Activated CD8-positive, alpha-beta T cell treated with anti-CD3 and anti-CD28 coated beads for 36 hours (primary cell): ENCODE measurements at regions not wholly inside any gene's neighbourhood (a gene's known extent, or its start where the extent isn't known, plus 50 kb on each side); places are given as distances from the start of the nearest gene placed in this dataset.

ENCODE experiments used
- ATAC-seq: fragments of 200-7000 bp; cut with Tn5 transposase; one replicate; pipeline ENCODE4 v1.10.0; 2021; ENCODE audit warnings: mild to moderate bottlenecking, moderate library complexity
- CTCF ChIA-PET: fragments of 350-600 bp; sonication (Branson Sonifier 250); formaldehyde crosslinking; loops from one replicate; lab custom pipeline; 2021; ENCODE audit warnings: antibody characterized with exemption; lab: Charles Lee
- POLR2A ChIA-PET: fragments of 350-600 bp; sonication (Branson Sonifier 250); formaldehyde crosslinking; loops from one replicate; lab custom pipeline; 2021; ENCODE audit warnings: antibody characterized with exemption; lab: Charles Lee
- DNase-seq: peaks from one replicate; pipeline ENCODE4 v3.0.0-alpha.2; 2020
- H3K27ac Mint-ChIP-seq: one replicate; pipeline ENCODE4 v1.8.0; 2021; ENCODE audit warnings: mild to moderate bottlenecking, mixed read lengths
- H3K27me3 Mint-ChIP-seq: one replicate; pipeline ENCODE4 v1.8.0; 2021; ENCODE audit warnings: mixed read lengths
- H3K36me3 Mint-ChIP-seq: one replicate; pipeline ENCODE4 v1.8.0; 2021; ENCODE audit warnings: low read depth, mixed read lengths
- H3K4me1 Mint-ChIP-seq: one replicate; pipeline ENCODE4 v1.8.0; 2021; ENCODE audit warnings: low read depth, mixed read lengths
- H3K4me3 Mint-ChIP-seq: one replicate; pipeline ENCODE4 v1.8.0; 2021; ENCODE audit warnings: mild to moderate bottlenecking, moderate library complexity, mixed read lengths
- H3K9me3 Mint-ChIP-seq: one replicate; pipeline ENCODE4 v1.8.0; 2021; ENCODE audit warnings: mixed read lengths
- intact Hi-C: fragments of 100-400 bp; cut with micrococcal nuclease; formaldehyde crosslinking; loops from one replicate; pipeline ENCODE4 v1.10.0; 2022
- TF ChIP-seq, protein P1 (sequence below): fragments of 200-600 bp; IDR thresholded peaks from one replicate; pipeline ENCODE4 v1.8.0; 2022; ENCODE audit warnings: antibody characterized with exemption, mild to moderate bottlenecking

- ChIA-PET POLR2A (interaction anchor here (1.0 kb wide), 1 partner anchor 19 kb away, joined by 3 read pairs; no protein-coding TSS in a partner anchor), CTCF (interaction anchor here (1.5 to 2.2 kb wide), 3 partner anchors 9 to 121 kb away, joined by 3 to 8 read pairs (median 4); no protein-coding TSS in a partner anchor)
- no peaks in the 10 kb centered on the region for H3K9me3 Mint-ChIP-seq
- DNase-seq (no peak), ATAC-seq (no peak)
- intact Hi-C loops, result no loop called here
- peaks cover 14% of the 10 kb centered on the region for H3K27me3 Mint-ChIP-seq
- H3K36me3 Mint-ChIP-seq, result no peaks in the 10 kb centered on the region
- peaks cover 7% of the 10 kb centered on the region for H3K4me1 Mint-ChIP-seq
- H3K27ac Mint-ChIP-seq, result no peak overlapping the region
- TF ChIP-seq, protein P1, sequence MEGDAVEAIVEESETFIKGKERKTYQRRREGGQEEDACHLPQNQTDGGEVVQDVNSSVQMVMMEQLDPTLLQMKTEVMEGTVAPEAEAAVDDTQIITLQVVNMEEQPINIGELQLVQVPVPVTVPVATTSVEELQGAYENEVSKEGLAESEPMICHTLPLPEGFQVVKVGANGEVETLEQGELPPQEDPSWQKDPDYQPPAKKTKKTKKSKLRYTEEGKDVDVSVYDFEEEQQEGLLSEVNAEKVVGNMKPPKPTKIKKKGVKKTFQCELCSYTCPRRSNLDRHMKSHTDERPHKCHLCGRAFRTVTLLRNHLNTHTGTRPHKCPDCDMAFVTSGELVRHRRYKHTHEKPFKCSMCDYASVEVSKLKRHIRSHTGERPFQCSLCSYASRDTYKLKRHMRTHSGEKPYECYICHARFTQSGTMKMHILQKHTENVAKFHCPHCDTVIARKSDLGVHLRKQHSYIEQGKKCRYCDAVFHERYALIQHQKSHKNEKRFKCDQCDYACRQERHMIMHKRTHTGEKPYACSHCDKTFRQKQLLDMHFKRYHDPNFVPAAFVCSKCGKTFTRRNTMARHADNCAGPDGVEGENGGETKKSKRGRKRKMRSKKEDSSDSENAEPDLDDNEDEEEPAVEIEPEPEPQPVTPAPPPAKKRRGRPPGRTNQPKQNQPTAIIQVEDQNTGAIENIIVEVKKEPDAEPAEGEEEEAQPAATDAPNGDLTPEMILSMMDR, result no peak
- H3K4me3 Mint-ChIP-seq, result no peak overlapping the region
These were observed 109.1 kb upstream of the ERRFI1 start for GRCh38 chr1:8135250-8135649.

DNA sequence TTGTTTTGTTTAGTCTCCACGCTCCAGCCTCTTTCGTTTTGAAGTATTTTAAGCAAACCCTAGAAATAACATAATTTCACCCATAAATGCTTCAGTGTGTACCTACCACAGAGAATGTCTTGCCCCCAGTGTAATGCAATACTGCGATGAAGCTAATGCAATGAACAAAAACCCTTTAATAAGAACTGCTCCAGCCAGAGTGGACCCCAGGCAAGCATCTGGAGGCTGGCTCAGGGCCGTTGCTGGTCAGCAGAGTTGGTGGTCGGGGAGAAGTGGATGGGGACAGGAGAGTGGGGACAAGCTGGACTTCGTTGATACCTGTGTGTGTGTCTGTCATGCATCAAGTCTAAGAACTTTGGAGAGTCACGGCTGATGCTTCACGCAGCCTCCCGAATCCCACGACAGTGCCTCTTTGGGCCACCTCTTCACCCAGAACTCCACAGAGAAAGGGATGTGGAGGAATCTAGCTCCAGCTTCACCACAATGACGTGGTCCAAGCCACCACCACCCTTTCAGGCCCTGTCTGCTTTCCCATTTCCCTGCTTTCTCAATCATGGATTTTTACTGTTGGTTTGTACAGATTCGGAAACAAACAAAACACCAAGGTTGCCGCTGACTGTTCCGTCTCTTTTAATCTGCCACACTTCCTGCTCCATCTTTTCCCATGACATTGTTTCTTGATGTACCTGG, 108.6 kb upstream of the ERRFI1 start:
- Mint-ChIP-seq H3K4me3 (no peak overlapping the region), H3K9me3 (no peaks in the 10 kb centered on the region), H3K4me1 (peaks cover 7% of the 10 kb centered on the region), H3K27ac (no peak overlapping the region), H3K36me3 (no peaks in the 10 kb centered on the region), H3K27me3 (peaks cover 14% of the 10 kb centered on the region)
- CTCF ChIA-PET, result interaction anchor here (0.8 to 2.2 kb wide), 3 partner anchors 9 to 120 kb away, joined by 3 to 8 read pairs (median 3); no protein-coding TSS in a partner anchor
- POLR2A ChIA-PET, result no interaction called here
- intact Hi-C loops, result no loop called here
- DNase-seq (no peak), ATAC-seq (no peak)
- TF ChIP-seq, protein P1, result no peak

DNA sequence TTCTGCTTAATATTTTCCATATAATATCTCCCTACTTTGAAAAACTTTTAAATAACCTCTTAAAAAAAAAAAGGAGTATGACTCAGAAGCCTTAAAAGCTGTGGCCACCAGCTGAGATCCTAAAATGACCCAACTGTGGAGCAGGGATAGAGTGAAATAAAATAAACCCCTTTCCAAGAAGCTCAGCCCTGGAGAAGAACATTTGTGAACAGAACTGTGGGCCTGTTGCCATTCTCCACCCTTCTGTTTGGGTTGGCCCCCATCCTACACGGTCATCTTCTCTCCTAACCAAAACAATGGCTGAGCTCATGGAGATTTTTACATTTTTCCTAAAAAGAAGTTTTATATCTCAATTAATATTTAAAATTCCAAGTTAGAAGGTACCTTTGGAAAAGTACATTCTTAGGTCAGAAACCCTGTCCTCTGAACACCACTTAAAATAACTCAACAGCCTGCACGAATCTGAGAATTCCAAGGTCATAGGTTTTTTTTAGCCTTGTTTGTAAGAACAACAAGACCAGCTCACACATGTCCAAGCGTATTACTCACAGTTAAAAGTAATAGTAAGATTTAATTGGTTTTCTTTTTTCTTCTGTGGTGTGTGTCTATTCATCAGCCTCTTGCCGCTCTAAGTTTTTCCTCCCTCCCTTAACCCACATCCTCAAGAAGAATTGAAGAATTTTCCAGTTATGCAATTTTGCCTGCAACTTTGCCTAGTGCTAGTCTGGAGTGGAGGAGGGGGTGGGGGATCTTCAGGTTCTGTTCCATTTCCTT, 107.7 kb upstream of the ERRFI1 start:
- Mint-ChIP-seq H3K4me3 (no peak overlapping the region), H3K4me1 (peaks cover 7% of the 10 kb centered on the region), H3K27me3 (peaks cover 14% of the 10 kb centered on the region), H3K9me3 (no peaks in the 10 kb centered on the region), H3K36me3 (no peaks in the 10 kb centered on the region), H3K27ac (no peak overlapping the region)
- DNase-seq (no peak), ATAC-seq (no peak)
- intact Hi-C loops, result no loop called here
- TF ChIP-seq, protein P1, result no peak
- ChIA-PET CTCF (interaction anchor here (0.8 to 1.6 kb wide), 3 partner anchors 9 to 33 kb away, joined by 3 to 4 read pairs (median 3); no protein-coding TSS in a partner anchor), POLR2A (no interaction called here)

GRCh38 chr1:8133190-8133589, 107.1 kb upstream of the ERRFI1 start:
- Mint-ChIP-seq H3K27me3 (peaks cover 13% of the 10 kb centered on the region), H3K36me3 (no peaks in the 10 kb centered on the region)
- no peak for DNase-seq

More at GRCh38 chr1:8133190-8133589, 107.1 kb upstream of the ERRFI1 start:
- TF ChIP-seq, protein P1, result no peak
- no peak for ATAC-seq
- POLR2A ChIA-PET, result no interaction called here
- H3K4me3 Mint-ChIP-seq, result no peak overlapping the region
- H3K27ac Mint-ChIP-seq, result no peak overlapping the region
- peaks cover 7% of the 10 kb centered on the region for H3K4me1 Mint-ChIP-seq
- H3K9me3 Mint-ChIP-seq, result no peaks in the 10 kb centered on the region
- intact Hi-C loops, result no loop called here
- CTCF ChIA-PET, result interaction anchor here (0.8 to 1.6 kb wide), 3 partner anchors 10 to 428 kb away, joined by 3 to 4 read pairs (median 3); no protein-coding TSS in a partner anchor
